Neural cell (in vitro differentiated cells): ENCODE measurements at regions not wholly inside any gene's neighbourhood (a gene's known extent, or its start where the extent isn't known, plus 50 kb on each side); places are given as distances from the start of the nearest gene placed in this dataset.

Experiments used
- H2AFZ ChIP-seq: fragments of 200-600, 300-800 bp; sonication (generic), shearing (Covaris generic); 2 replicates; pipeline ENCODE4 v1.6.0; 2014; ENCODE audit warnings: low read depth, mild to moderate bottlenecking, antibody characterized with exemption, low read length, moderate library complexity
- H3F3A ChIP-seq: fragments of 200-600 bp; shearing (Covaris generic); 2 replicates; pipeline ENCODE4 v1.6.1; 2016; ENCODE audit warnings: mild to moderate bottlenecking, moderate library complexity, mixed read lengths, antibody characterized with exemption, low read length; ENCODE audit not compliant: insufficient read depth, poor library complexity, severe bottlenecking
- H3K27ac ChIP-seq: fragments of 200-600, 300-800 bp; sonication (generic), shearing (Covaris generic); 2 replicates; pipeline ENCODE4 v1.5.1; 2014; ENCODE audit warnings: mild to moderate bottlenecking, low read length, moderate library complexity
- H3K27me3 ChIP-seq: fragments of 300-800, 200-600 bp; sonication (generic), shearing (Covaris generic); 2 replicates; pipeline ENCODE4 v1.6.0; 2014; ENCODE audit warnings: mild to moderate bottlenecking, low read depth, low read length, moderate library complexity; ENCODE audit not compliant: insufficient read depth
- H3K36me3 ChIP-seq: fragments of 300-800, 200-600 bp; sonication (generic), shearing (Covaris generic); 2 replicates; pipeline ENCODE4 v1.5.1; 2014; ENCODE audit warnings: mild to moderate bottlenecking, antibody characterized with exemption, low read length, moderate library complexity; ENCODE audit not compliant: insufficient read depth
- H3K4me2 ChIP-seq: fragments of 300-800, 200-600 bp; sonication (generic), shearing (Covaris generic); 2 replicates; pipeline ENCODE4 v1.6.0; 2014; ENCODE audit warnings: mild to moderate bottlenecking, low read length
- H3K4me3 ChIP-seq: fragments of 300-800, 200-600 bp; sonication (generic), shearing (Covaris generic); 2 replicates; pipeline ENCODE4 v1.5.1; 2014; ENCODE audit warnings: mild to moderate bottlenecking, low read length, moderate library complexity
- H3K79me2 ChIP-seq: fragments of 200-600 bp; shearing (Covaris generic); replicated peaks from 2 replicates; pipeline ENCODE4 v1.6.0; 2014; ENCODE audit warnings: mild to moderate bottlenecking, low read length, moderate library complexity; ENCODE audit not compliant: insufficient read depth
- H3K9ac ChIP-seq: fragments of 300-800, 200-600 bp; sonication (generic), shearing (Covaris generic); 2 replicates; pipeline ENCODE4 v1.6.1; 2016; ENCODE audit warnings: mild to moderate bottlenecking, low read length, mixed read lengths
- H3K9me2 ChIP-seq: fragments of 200-600 bp; shearing (Covaris generic); 2 replicates; pipeline ENCODE4 v1.6.1; 2016; ENCODE audit warnings: mild to moderate bottlenecking, low read length, mixed read lengths; ENCODE audit not compliant: insufficient read depth
- H3K9me3 ChIP-seq: fragments of 200-600, 300-800 bp; sonication (generic), shearing (Covaris generic); 2 replicates; pipeline ENCODE4 v1.6.1; 2016; ENCODE audit warnings: mild to moderate bottlenecking, mixed run types, low read length, moderate library complexity, mixed read lengths
- H4K20me1 ChIP-seq: fragments of 200-600 bp; shearing (Covaris generic); 2 replicates; pipeline ENCODE4 v1.6.1; 2016; ENCODE audit warnings: mild to moderate bottlenecking, mixed run types; ENCODE audit not compliant: insufficient read depth
- EP300 ChIP-seq: fragments of 450-650 bp; conservative IDR thresholded peaks from 2 replicates; pipeline ENCODE4 v1.6.1; 2014; ENCODE audit warnings: antibody characterized with exemption, mild to moderate bottlenecking, moderate library complexity; ENCODE audit not compliant: poor library complexity, severe bottlenecking
- EZH2 ChIP-seq: fragments of 200-600, 300-800 bp; shearing (Covaris generic), sonication (generic); IDR thresholded peaks from 2 replicates; pipeline ENCODE4 v1.6.1; 2014; ENCODE audit warnings: antibody characterized with exemption, low read length, borderline replicate concordance, mild to moderate bottlenecking; ENCODE audit not compliant: insufficient read depth, poor library complexity, severe bottlenecking
- MXI1 ChIP-seq: fragments of 450-650 bp; conservative IDR thresholded peaks from 2 replicates; pipeline ENCODE4 v1.6.1; 2014; ENCODE audit warnings: antibody characterized with exemption, mild to moderate bottlenecking; ENCODE audit not compliant: poor library complexity, severe bottlenecking
- POLR2AphosphoS5 ChIP-seq: IDR thresholded peaks from 2 replicates; pipeline ENCODE4 v1.6.1; 2012
- RAD21 ChIP-seq: fragments of 450-650 bp; conservative IDR thresholded peaks from 2 replicates; pipeline ENCODE4 v1.6.1; 2014; ENCODE audit warnings: antibody characterized with exemption, mild to moderate bottlenecking, moderate library complexity
- SMC3 ChIP-seq: fragments of 450-650 bp; conservative IDR thresholded peaks from 2 replicates; pipeline ENCODE4 v1.6.1; 2014; ENCODE audit warnings: antibody characterized with exemption, mild to moderate bottlenecking, moderate library complexity; ENCODE audit not compliant: poor library complexity
- TAF1 ChIP-seq: IDR thresholded peaks from 2 replicates; pipeline ENCODE4 v1.6.1; 2012; ENCODE audit warnings: low read depth
- TF ChIP-seq, protein P1 (sequence below): IDR thresholded peaks from 2 replicates; pipeline ENCODE4 v1.6.1; 2012; ENCODE audit warnings: borderline replicate concordance
- TF ChIP-seq, protein P2 (sequence below): fragments of 450-650 bp; IDR thresholded peaks from 2 replicates; pipeline ENCODE4 v1.5.1; 2014; ENCODE audit warnings: antibody characterized with exemption, mild to moderate bottlenecking, moderate library complexity; ENCODE audit not compliant: poor library complexity, severe bottlenecking

DNA sequence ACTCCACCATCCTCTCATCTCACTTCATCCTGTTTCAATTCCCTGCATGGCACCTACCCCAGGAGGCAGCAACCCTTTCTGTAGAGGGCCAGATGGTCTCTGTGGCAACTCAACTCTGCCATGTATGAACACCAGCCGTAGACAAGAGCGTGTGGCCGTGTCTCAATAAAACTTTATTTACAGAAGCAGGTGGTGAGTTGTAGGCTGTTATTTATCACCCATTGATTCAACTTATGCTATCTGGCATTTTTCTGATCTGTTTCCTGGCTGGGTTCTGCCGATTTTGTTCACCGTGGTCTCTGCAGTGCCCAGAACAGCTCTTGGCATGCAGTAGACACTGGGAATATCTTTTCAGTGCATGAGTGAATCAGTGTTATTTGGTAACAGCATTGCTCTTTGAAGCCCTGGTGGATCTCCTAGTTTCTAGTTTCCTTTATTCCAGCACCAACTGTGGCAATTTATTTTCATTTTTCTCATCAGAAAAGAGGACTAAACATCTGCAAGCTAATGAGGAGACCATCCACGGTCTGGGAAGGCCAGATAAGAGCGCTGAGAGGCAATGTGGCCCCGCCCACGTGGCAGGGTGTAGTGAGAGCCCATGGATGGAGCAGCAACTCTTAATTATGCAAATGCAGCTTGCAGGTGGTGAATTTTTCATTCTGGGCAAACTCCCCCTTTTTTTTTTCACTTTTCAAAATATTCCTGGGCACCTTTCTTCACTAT is 77.9 kb downstream of the CTSL start:
- H3K36me3 ChIP-seq = no peaks in the 10 kb centered on the region
- H3K4me2 ChIP-seq = no peak overlapping the region
- H3K9me3 ChIP-seq = no peaks in the 10 kb centered on the region
- no peak overlapping the region for H3K27ac ChIP-seq
- no peak overlapping the region for H2AFZ ChIP-seq
- TF ChIP-seq RAD21 (no peak), TAF1 (no peak), SMC3 (no peak), POLR2AphosphoS5 (no peak), EP300 (no peak), EZH2 (no peak), MXI1 (no peak)
- TF ChIP-seq, protein P1, sequence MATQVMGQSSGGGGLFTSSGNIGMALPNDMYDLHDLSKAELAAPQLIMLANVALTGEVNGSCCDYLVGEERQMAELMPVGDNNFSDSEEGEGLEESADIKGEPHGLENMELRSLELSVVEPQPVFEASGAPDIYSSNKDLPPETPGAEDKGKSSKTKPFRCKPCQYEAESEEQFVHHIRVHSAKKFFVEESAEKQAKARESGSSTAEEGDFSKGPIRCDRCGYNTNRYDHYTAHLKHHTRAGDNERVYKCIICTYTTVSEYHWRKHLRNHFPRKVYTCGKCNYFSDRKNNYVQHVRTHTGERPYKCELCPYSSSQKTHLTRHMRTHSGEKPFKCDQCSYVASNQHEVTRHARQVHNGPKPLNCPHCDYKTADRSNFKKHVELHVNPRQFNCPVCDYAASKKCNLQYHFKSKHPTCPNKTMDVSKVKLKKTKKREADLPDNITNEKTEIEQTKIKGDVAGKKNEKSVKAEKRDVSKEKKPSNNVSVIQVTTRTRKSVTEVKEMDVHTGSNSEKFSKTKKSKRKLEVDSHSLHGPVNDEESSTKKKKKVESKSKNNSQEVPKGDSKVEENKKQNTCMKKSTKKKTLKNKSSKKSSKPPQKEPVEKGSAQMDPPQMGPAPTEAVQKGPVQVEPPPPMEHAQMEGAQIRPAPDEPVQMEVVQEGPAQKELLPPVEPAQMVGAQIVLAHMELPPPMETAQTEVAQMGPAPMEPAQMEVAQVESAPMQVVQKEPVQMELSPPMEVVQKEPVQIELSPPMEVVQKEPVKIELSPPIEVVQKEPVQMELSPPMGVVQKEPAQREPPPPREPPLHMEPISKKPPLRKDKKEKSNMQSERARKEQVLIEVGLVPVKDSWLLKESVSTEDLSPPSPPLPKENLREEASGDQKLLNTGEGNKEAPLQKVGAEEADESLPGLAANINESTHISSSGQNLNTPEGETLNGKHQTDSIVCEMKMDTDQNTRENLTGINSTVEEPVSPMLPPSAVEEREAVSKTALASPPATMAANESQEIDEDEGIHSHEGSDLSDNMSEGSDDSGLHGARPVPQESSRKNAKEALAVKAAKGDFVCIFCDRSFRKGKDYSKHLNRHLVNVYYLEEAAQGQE = no peak
- TF ChIP-seq, protein P2, sequence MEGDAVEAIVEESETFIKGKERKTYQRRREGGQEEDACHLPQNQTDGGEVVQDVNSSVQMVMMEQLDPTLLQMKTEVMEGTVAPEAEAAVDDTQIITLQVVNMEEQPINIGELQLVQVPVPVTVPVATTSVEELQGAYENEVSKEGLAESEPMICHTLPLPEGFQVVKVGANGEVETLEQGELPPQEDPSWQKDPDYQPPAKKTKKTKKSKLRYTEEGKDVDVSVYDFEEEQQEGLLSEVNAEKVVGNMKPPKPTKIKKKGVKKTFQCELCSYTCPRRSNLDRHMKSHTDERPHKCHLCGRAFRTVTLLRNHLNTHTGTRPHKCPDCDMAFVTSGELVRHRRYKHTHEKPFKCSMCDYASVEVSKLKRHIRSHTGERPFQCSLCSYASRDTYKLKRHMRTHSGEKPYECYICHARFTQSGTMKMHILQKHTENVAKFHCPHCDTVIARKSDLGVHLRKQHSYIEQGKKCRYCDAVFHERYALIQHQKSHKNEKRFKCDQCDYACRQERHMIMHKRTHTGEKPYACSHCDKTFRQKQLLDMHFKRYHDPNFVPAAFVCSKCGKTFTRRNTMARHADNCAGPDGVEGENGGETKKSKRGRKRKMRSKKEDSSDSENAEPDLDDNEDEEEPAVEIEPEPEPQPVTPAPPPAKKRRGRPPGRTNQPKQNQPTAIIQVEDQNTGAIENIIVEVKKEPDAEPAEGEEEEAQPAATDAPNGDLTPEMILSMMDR = no peak
- no peaks in the 10 kb centered on the region for H3K79me2 ChIP-seq
- H3F3A ChIP-seq = no peaks in the 10 kb centered on the region
- no peak overlapping the region for H3K9ac ChIP-seq
- no peak overlapping the region for H3K4me3 ChIP-seq
- H4K20me1 ChIP-seq = no peaks in the 10 kb centered on the region
- no peaks in the 10 kb centered on the region for H3K27me3 ChIP-seq
- H3K9me2 ChIP-seq = no peaks in the 10 kb centered on the region

DNA sequence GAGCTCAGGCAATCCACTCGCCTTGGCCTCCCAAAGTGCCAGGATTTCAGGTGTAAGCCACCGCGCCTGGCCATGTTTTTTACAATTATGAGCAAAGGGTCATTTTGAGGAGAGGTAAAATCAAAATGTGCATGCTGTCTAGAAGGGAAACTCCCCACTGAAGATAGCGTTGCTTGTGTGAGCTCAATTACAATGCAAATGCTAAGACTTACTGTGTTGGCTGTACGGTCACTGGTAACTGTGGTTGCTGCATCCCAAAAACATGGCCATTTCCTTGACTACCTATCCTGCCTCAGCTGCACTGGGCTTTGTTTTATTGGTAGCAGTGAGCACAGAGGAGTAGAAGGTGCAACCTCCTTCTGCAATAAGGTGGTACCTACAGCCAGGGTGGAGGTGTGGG is 77.4 kb upstream of the SPATA31E1 start:
- TF ChIP-seq SMC3 = no peak
- TF ChIP-seq POLR2AphosphoS5 = no peak
- no peak for TF ChIP-seq RAD21
- no peak overlapping the region for H3K9ac ChIP-seq
- no peaks in the 10 kb centered on the region for H3K9me3 ChIP-seq
- H4K20me1 ChIP-seq = no peaks in the 10 kb centered on the region
- H3K79me2 ChIP-seq = no peaks in the 10 kb centered on the region
- H3K4me3 ChIP-seq = no peak overlapping the region
- no peaks in the 10 kb centered on the region for H3K36me3 ChIP-seq
- H3F3A ChIP-seq = no peaks in the 10 kb centered on the region
- H3K4me2 ChIP-seq = no peak overlapping the region
- H3K9me2 ChIP-seq = no peaks in the 10 kb centered on the region
- H3K27me3 ChIP-seq = no peaks in the 10 kb centered on the region
- H2AFZ ChIP-seq = no peak overlapping the region
- no peak overlapping the region for H3K27ac ChIP-seq

DNA sequence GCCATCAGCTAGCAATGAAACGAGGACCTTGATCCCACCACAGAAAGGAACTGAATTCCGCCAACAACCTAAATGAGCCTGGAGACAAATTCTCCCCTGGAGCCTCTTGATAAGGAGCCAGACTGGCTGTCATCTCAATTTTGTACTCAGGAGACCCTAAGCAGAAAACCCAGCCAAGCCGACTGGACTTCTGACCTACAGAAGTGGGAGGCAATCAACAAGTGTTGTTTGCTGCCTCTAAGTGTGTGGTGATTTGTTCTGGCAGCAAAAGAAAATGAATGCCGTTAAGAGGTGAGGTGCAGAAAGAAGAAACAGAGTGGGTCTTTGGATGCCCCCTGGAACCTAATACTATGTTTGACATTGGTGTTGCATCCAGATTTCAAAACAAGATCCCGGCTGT is 72.7 kb upstream of the SPATA31E1 start:
- no peak overlapping the region for H3K9ac ChIP-seq
- no peaks in the 10 kb centered on the region for H3K79me2 ChIP-seq
- no peak overlapping the region for H3K27ac ChIP-seq
- no peak overlapping the region for H3K4me3 ChIP-seq
- no peaks in the 10 kb centered on the region for H3K36me3 ChIP-seq
- H3K4me2 ChIP-seq = no peak overlapping the region
- no peaks in the 10 kb centered on the region for H3K9me3 ChIP-seq
- H3K27me3 ChIP-seq = no peaks in the 10 kb centered on the region
- no peak for TF ChIP-seq TAF1
- no peak for TF ChIP-seq EP300
- no peak for TF ChIP-seq RAD21
- TF ChIP-seq MXI1 = no peak
- TF ChIP-seq, protein P1 = no peak
- no peak for TF ChIP-seq EZH2
- TF ChIP-seq SMC3 = no peak
- no peak for TF ChIP-seq POLR2AphosphoS5
- TF ChIP-seq, protein P2 = no peak
- no peaks in the 10 kb centered on the region for H3F3A ChIP-seq
- H4K20me1 ChIP-seq = no peaks in the 10 kb centered on the region
- H2AFZ ChIP-seq = no peak overlapping the region
- H3K9me2 ChIP-seq = no peaks in the 10 kb centered on the region
